K562 (cell line): ENCODE measurements at regions not wholly inside any gene's neighbourhood (a gene's known extent, or its start where the extent isn't known, plus 50 kb on each side); places are given as distances from the start of the nearest gene placed in this dataset.

Experiments used
- BMI1 ChIP-seq: fragments of 150-350 bp; IDR thresholded peaks from 2 replicates; pipeline ENCODE4 v1.6.1; 2014; ENCODE audit warnings: low read length
- CHAMP1 ChIP-seq: fragments of 450-650 bp; IDR thresholded peaks from 2 replicates; pipeline ENCODE4 v1.6.1; 2016; ENCODE audit warnings: mild to moderate bottlenecking
- CLOCK ChIP-seq: fragments of 250-450 bp; sonication (Bioruptor Pico); IDR thresholded peaks from 2 replicates; pipeline ENCODE4 v1.4.0; 2020; ENCODE audit warnings: mild to moderate bottlenecking, moderate library complexity, borderline replicate concordance
- FOXM1 ChIP-seq, 2 experiments: fragments of 450-650 bp in 1 of 2; sonication (generic) in 1 of 2; formaldehyde crosslinking in 1 of 2; IDR thresholded peaks; 2 replicates each; pipeline versions ENCODE4 v1.6.1 to v1.9.0; 2017 to 2022; ENCODE audit warnings: low read depth in 2 of 2, mild to moderate bottlenecking in 2 of 2, missing genetic modification reagents in 1 of 2, moderate library complexity in 1 of 2
- FOXP4 ChIP-seq: sonication (generic); formaldehyde crosslinking; IDR thresholded peaks from 2 replicates; pipeline ENCODE4 v1.8.0; 2022; ENCODE audit warnings: mild to moderate bottlenecking, missing genetic modification reagents, borderline replicate concordance
- GABPB2 ChIP-seq: fragments of 250-450 bp; sonication (Bioruptor Pico); conservative IDR thresholded peaks from 2 replicates; pipeline ENCODE4 v1.5.1; 2021; ENCODE audit warnings: mild to moderate bottlenecking
- HMG20B ChIP-seq: fragments of 250-450 bp; sonication (Bioruptor Pico); IDR thresholded peaks from 2 replicates; pipeline ENCODE4 v1.5.0; 2021; ENCODE audit warnings: mild to moderate bottlenecking
- MEF2A ChIP-seq: IDR thresholded peaks from 2 replicates; pipeline ENCODE4 v1.6.1; 2011; ENCODE audit warnings: low read depth, mild to moderate bottlenecking, low read length, moderate library complexity; ENCODE audit not compliant: control insufficient read depth
- MTA2 ChIP-seq: fragments of 450-650 bp; IDR thresholded peaks from 2 replicates; pipeline ENCODE4 v1.6.1; 2016; ENCODE audit warnings: low read depth
- NR2F6 ChIP-seq: fragments of 450-650 bp; formaldehyde crosslinking; IDR thresholded peaks from 2 replicates; pipeline ENCODE4 v1.4.0; 2020; ENCODE audit warnings: mild to moderate bottlenecking
- PHF8 ChIP-seq: fragments of 200-600 bp; sonication (generic); IDR thresholded peaks from 2 replicates; pipeline ENCODE4 v1.6.1; 2012; ENCODE audit warnings: mixed run types, mild to moderate bottlenecking, inconsistent platforms, low read length, moderate library complexity, borderline replicate concordance
- RFX7 ChIP-seq: fragments of 250-450 bp; sonication (Bioruptor Pico); IDR thresholded peaks from 2 replicates; pipeline ENCODE4 v1.5.1; 2021; ENCODE audit warnings: mild to moderate bottlenecking
- SP1 ChIP-seq: sonication (generic); formaldehyde crosslinking; IDR thresholded peaks from 2 replicates; pipeline ENCODE4 v1.8.1; 2022; ENCODE audit warnings: mild to moderate bottlenecking, missing genetic modification reagents
- SPI1 ChIP-seq: IDR thresholded peaks from 2 replicates; pipeline ENCODE4 v1.6.1; 2011; ENCODE audit warnings: low read depth, low read length, control low read depth, borderline replicate concordance
- SREBF1 ChIP-seq: fragments of 150-350 bp; IDR thresholded peaks from 2 replicates; pipeline ENCODE4 v1.6.1; 2014; ENCODE audit warnings: antibody characterized with exemption, low read depth, low read length, borderline replicate concordance
- STAT6 ChIP-seq: sonication (generic); formaldehyde crosslinking; IDR thresholded peaks from 2 replicates; pipeline ENCODE4 v1.8.1; 2023; ENCODE audit warnings: mild to moderate bottlenecking, missing genetic modification reagents
- TAF15 ChIP-seq: fragments of 200-400 bp; formaldehyde crosslinking; IDR thresholded peaks from 2 replicates; pipeline ENCODE4 v1.6.1; 2017; ENCODE audit warnings: mild to moderate bottlenecking, low read depth, low read length, moderate library complexity
- ZNF347 ChIP-seq: fragments of 450-650 bp; formaldehyde crosslinking; IDR thresholded peaks from 2 replicates; pipeline ENCODE4 v1.4.0; 2020; ENCODE audit warnings: low read depth, mild to moderate bottlenecking, moderate library complexity
- ZNF408 ChIP-seq: fragments of 250-450 bp; sonication (Bioruptor Pico); IDR thresholded peaks from 2 replicates; pipeline ENCODE4 v1.4.0; 2020; ENCODE audit warnings: low read depth, mild to moderate bottlenecking, moderate library complexity
- ZSCAN29 ChIP-seq: fragments of 450-650 bp; IDR thresholded peaks from 2 replicates; pipeline ENCODE4 v1.6.1; 2017

GRCh38 chr4:126850286-126850685 lies 782.5 kb upstream of the INTU start (continued):
- no peak for TF ChIP-seq PHF8
- peak; percentile 62 for TF ChIP-seq FOXM1 (IDR thresholded peaks at IDR 0.05; ENCODE audit: low read depth)
- no peak for TF ChIP-seq FOXM1 (CRISPR knock-in tag; IDR thresholded peaks at IDR 0.05; ENCODE audit: low read depth)
- no peak for TF ChIP-seq RFX7 (CRISPR knock-in tag)
- no peak for TF ChIP-seq BMI1
- TF ChIP-seq CHAMP1, result peak; percentile 95
- TF ChIP-seq NR2F6, result no peak
- peak; percentile 69 for TF ChIP-seq SPI1
- no peak for TF ChIP-seq HMG20B (CRISPR knock-in tag)
- no peak for TF ChIP-seq SREBF1
- TF ChIP-seq CLOCK (CRISPR knock-in tag), result no peak
- TF ChIP-seq SP1 (CRISPR knock-in tag), result no peak
- TF ChIP-seq ZNF347 (CRISPR knock-in tag), result no peak
- TF ChIP-seq FOXP4, result no peak
- peak; percentile 62 for TF ChIP-seq MTA2
- TF ChIP-seq MEF2A, result no peak
- no peak for TF ChIP-seq GABPB2 (CRISPR knock-in tag)
- TF ChIP-seq TAF15, result no peak
- TF ChIP-seq ZNF408, result no peak
- TF ChIP-seq ZSCAN29, result no peak
- TF ChIP-seq STAT6, result no peak
